ENCODE measurements at regions not wholly inside any gene's neighbourhood (a gene's known extent, or its start where the extent isn't known, plus 50 kb on each side); places are given as distances from the start of the nearest gene placed in this dataset.

GRCh38 chr22:26751217-26751616 is 93.8 kb downstream of the MIAT start:
- no peaks in the 10 kb centered on the region for H3K36me3 ChIP-seq (ENCODE audit: insufficient read depth, low read length)
- H3F3A ChIP-seq (ENCODE audit: insufficient read depth, low read length) = no peaks in the 10 kb centered on the region
- TF ChIP-seq CTCF (IDR thresholded peaks at IDR 0.05; ENCODE audit: low read length) = no peak
- H3K4me1 ChIP-seq (ENCODE audit: insufficient read depth, low read length, severe bottlenecking) = no peaks in the 10 kb centered on the region
- no peaks in the 10 kb centered on the region for H4K20me1 ChIP-seq (ENCODE audit: insufficient read depth, low read length)
- no peak overlapping the region for H3K9ac ChIP-seq (ENCODE audit: low read length)
- H3K27me3 ChIP-seq (ENCODE audit: insufficient read depth, low read length) = no peaks in the 10 kb centered on the region
- no peaks in the 10 kb centered on the region for H3K9me3 ChIP-seq (ENCODE audit: low read length)
- H3K9me2 ChIP-seq (ENCODE audit: low read depth, low read length) = no peaks in the 10 kb centered on the region
- no peak overlapping the region for H3K4me2 ChIP-seq (ENCODE audit: low read length)
- no peak overlapping the region for H3K4me3 ChIP-seq (ENCODE audit: low read depth, low read length, poor library complexity, severe bottlenecking)
- H3K79me2 ChIP-seq (ENCODE audit: insufficient read depth, low read length) = no peaks in the 10 kb centered on the region
- no peak overlapping the region for H3K27ac ChIP-seq (ENCODE audit: low read depth, low read length, poor library complexity, severe bottlenecking)
- no peak overlapping the region for H2AFZ ChIP-seq (ENCODE audit: low read length)

GRCh38 chr22:26753125-26753862 is 95.9 kb downstream of the MIAT start:
- Histone ChIP-seq H3K36me3 (ENCODE audit: insufficient read depth, low read length) (no peaks in the 10 kb centered on the region; the same call in 1 of the 2 replicates), H2AFZ (ENCODE audit: low read length) (no peak overlapping the region), H3K27ac (ENCODE audit: low read depth, low read length, poor library complexity, severe bottlenecking) (no peak overlapping the region), H3K4me2 (ENCODE audit: low read length) (no peak overlapping the region), H3K9me2 (ENCODE audit: low read depth, low read length) (no peaks in the 10 kb centered on the region), H4K20me1 (ENCODE audit: insufficient read depth, low read length) (no peaks in the 10 kb centered on the region), H3F3A (ENCODE audit: insufficient read depth, low read length) (no peaks in the 10 kb centered on the region), H3K9me3 (ENCODE audit: low read length) (peaks cover 8% of the 10 kb centered on the region), H3K27me3 (ENCODE audit: insufficient read depth, low read length) (no peaks in the 10 kb centered on the region), H3K9ac (ENCODE audit: low read length) (no peak overlapping the region), H3K79me2 (ENCODE audit: insufficient read depth, low read length) (no peaks in the 10 kb centered on the region), H3K4me3 (ENCODE audit: low read depth, low read length, poor library complexity, severe bottlenecking) (no peak overlapping the region), H3K4me1 (ENCODE audit: insufficient read depth, low read length, severe bottlenecking) (no peaks in the 10 kb centered on the region)
- TF ChIP-seq CTCF (IDR thresholded peaks at IDR 0.05; ENCODE audit: low read length) (0 out of 2 replicates have a peak, but pooled peaks have one; percentile 9), EZH2 (IDR thresholded peaks at IDR 0.05; ENCODE audit: borderline replicate concordance, low read length) (no peak)

GRCh38 chr22:26756675-26757293 is 99.4 kb downstream of the MIAT start:
- H4K20me1 ChIP-seq (ENCODE audit: insufficient read depth, low read length) = no peaks in the 10 kb centered on the region
- H3K36me3 ChIP-seq (ENCODE audit: insufficient read depth, low read length) = no peaks in the 10 kb centered on the region; the same call in 1 of the 2 replicates
- H3K9ac ChIP-seq (ENCODE audit: low read length) = no peak overlapping the region
- peaks cover 8% of the 10 kb centered on the region for H3K9me3 ChIP-seq (ENCODE audit: low read length)
- no peaks in the 10 kb centered on the region for H3K79me2 ChIP-seq (ENCODE audit: insufficient read depth, low read length)
- H3K27ac ChIP-seq (ENCODE audit: low read depth, low read length, poor library complexity, severe bottlenecking) = no peak overlapping the region
- H3K27me3 ChIP-seq (ENCODE audit: insufficient read depth, low read length) = no peaks in the 10 kb centered on the region
- no peak overlapping the region for H2AFZ ChIP-seq (ENCODE audit: low read length)
- H3F3A ChIP-seq (ENCODE audit: insufficient read depth, low read length) = no peaks in the 10 kb centered on the region
- H3K4me1 ChIP-seq (ENCODE audit: insufficient read depth, low read length, severe bottlenecking) = no peaks in the 10 kb centered on the region
- H3K4me3 ChIP-seq (ENCODE audit: low read depth, low read length, poor library complexity, severe bottlenecking) = no peak overlapping the region
- no peak overlapping the region for H3K4me2 ChIP-seq (ENCODE audit: low read length)
- TF ChIP-seq EZH2 (IDR thresholded peaks at IDR 0.05; ENCODE audit: borderline replicate concordance, low read length) (no peak), CTCF (IDR thresholded peaks at IDR 0.05; ENCODE audit: low read length) (peak; percentile 41)
- H3K9me2 ChIP-seq (ENCODE audit: low read depth, low read length) = no peaks in the 10 kb centered on the region

Measured in OCI-LY1 (cell line).